HK-2 (cell line): ENCODE measurements at regions not wholly inside any gene's neighbourhood (a gene's known extent, or its start where the extent isn't known, plus 50 kb on each side); places are given as distances from the start of the nearest gene placed in this dataset.

Experiments used
- DNase-seq: peaks from one replicate; pipeline ENCODE4 v3.0.0-alpha.2; 2018; ENCODE audit not compliant: unreplicated experiment

- no peak for DNase-seq
These were observed 395.4 kb downstream of the RRAGC start for GRCh38 chr1:38464071-38464661.

GRCh38 chr1:38463074-38463473, 396.5 kb downstream of the RRAGC start:
- DNase-seq = no peak

- DNase-seq = no peak
These were observed 403.1 kb downstream of the RRAGC start for GRCh38 chr1:38456531-38456876.

GRCh38 chr1:38455829-38456530, 403.6 kb downstream of the RRAGC start:
- DNase-seq = no peak

GRCh38 chr1:38454749-38455441, 404.7 kb downstream of the RRAGC start:
- no peak for DNase-seq

GRCh38 chr1:38454236-38454635, 405.3 kb downstream of the RRAGC start:
- no peak for DNase-seq

GRCh38 chr1:38452246-38452645, 405.7 kb upstream of the POU3F1 start:
- no peak for DNase-seq

GRCh38 chr1:38451541-38451993, 405.0 kb upstream of the POU3F1 start:
- DNase-seq = peak; percentile 14

GRCh38 chr1:38448893-38449292, 402.3 kb upstream of the POU3F1 start:
- DNase-seq = no peak

- no peak for DNase-seq
These were observed 400.3 kb upstream of the POU3F1 start for GRCh38 chr1:38446936-38447335.

- no peak for DNase-seq
These were observed 398.3 kb upstream of the POU3F1 start for GRCh38 chr1:38444770-38445442.

- DNase-seq = no peak
These were observed 397.7 kb upstream of the POU3F1 start for GRCh38 chr1:38444311-38444710.

GRCh38 chr1:38440402-38440801, 393.8 kb upstream of the POU3F1 start:
- no peak for DNase-seq

GRCh38 chr1:38436749-38437148, 390.2 kb upstream of the POU3F1 start:
- DNase-seq = no peak

GRCh38 chr1:38436006-38436405, 389.4 kb upstream of the POU3F1 start:
- no peak for DNase-seq

- DNase-seq = no peak
These were observed 386.6 kb upstream of the POU3F1 start for GRCh38 chr1:38433084-38433722.

GRCh38 chr1:38431535-38432376, 385.2 kb upstream of the POU3F1 start:
- no peak for DNase-seq

- no peak for DNase-seq
These were observed 384.4 kb upstream of the POU3F1 start for GRCh38 chr1:38430949-38431348.

GRCh38 chr1:38424677-38425076, 378.1 kb upstream of the POU3F1 start:
- DNase-seq = no peak

GRCh38 chr1:38420666-38421065, 374.1 kb upstream of the POU3F1 start:
- no peak for DNase-seq
